Fibroblast of villous mesenchyme (primary cell): ENCODE measurements at regions not wholly inside any gene's neighbourhood (a gene's known extent, or its start where the extent isn't known, plus 50 kb on each side); places are given as distances from the start of the nearest gene placed in this dataset.

Experiments
- DNase-seq: peaks from one replicate; pipeline ENCODE4 v3.0.0-alpha.2; 2010; ENCODE audit warnings: low read depth
- H3K4me3 ChIP-seq: 2 replicates; pipeline ENCODE4 v1.5.1; 2011; ENCODE audit warnings: low read depth, mild to moderate bottlenecking, low read length
- TF ChIP-seq, protein P1 (sequence below): IDR thresholded peaks from 2 replicates; pipeline ENCODE4 v1.5.1; 2012; ENCODE audit warnings: low read depth, mild to moderate bottlenecking, low read length; ENCODE audit not compliant: insufficient read depth

DNA sequence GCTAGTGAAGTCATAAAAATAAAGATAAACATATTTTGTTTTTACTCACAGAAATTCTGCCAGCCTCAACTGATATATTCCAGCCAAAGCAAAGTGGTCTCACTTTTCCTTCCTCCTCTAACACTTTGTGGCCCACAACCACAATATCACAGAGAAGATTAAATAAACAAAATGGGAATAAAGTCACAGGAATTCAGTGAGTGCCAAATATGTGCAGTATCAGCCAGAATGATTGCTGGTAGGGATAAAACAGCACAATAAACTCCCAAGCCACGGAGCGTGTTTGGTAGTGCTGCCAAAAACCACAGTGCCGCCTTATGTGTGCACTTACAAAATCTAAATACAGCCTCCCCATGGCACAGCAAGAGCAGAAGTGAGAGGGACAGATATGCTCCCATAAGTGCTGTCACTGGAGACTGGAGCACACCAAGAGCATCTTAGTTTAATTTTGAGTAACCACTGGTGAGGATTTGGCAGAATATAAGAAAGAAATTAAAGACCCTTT is 155.8 kb downstream of the POM121L12 start:
- TF ChIP-seq, protein P1, sequence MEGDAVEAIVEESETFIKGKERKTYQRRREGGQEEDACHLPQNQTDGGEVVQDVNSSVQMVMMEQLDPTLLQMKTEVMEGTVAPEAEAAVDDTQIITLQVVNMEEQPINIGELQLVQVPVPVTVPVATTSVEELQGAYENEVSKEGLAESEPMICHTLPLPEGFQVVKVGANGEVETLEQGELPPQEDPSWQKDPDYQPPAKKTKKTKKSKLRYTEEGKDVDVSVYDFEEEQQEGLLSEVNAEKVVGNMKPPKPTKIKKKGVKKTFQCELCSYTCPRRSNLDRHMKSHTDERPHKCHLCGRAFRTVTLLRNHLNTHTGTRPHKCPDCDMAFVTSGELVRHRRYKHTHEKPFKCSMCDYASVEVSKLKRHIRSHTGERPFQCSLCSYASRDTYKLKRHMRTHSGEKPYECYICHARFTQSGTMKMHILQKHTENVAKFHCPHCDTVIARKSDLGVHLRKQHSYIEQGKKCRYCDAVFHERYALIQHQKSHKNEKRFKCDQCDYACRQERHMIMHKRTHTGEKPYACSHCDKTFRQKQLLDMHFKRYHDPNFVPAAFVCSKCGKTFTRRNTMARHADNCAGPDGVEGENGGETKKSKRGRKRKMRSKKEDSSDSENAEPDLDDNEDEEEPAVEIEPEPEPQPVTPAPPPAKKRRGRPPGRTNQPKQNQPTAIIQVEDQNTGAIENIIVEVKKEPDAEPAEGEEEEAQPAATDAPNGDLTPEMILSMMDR = no peak
- H3K4me3 ChIP-seq = no peak overlapping the region
- no peak for DNase-seq

DNA sequence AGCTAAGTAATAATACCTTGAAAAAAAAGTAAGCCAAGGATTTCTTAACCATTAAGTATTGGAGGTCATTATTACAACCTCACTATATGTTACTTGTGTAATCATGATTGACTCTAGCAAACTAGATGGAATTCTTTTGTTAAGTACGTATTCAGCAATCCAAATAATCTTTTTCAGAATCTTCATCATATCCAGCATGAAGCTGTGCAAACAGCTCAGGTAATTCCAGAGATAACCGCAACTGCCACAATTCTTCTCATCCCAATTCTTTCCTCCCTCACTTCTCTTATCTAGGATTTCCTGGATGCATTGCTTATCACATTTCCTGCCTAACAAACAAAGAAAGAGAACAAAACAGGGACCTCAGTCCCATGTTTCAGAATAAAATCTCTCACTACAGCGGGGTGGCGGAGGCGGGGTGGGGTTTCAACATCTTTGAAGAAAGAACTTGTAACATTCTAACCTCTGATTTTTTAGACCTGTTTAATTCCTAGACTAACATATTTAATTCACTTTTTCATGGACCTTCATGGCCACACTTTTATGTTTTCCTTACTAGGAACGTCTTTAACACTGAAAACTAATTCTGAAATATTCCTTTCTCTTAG is 156.5 kb downstream of the POM121L12 start:
- TF ChIP-seq, protein P1 = no peak
- H3K4me3 ChIP-seq = no peak overlapping the region
- no peak for DNase-seq

DNA sequence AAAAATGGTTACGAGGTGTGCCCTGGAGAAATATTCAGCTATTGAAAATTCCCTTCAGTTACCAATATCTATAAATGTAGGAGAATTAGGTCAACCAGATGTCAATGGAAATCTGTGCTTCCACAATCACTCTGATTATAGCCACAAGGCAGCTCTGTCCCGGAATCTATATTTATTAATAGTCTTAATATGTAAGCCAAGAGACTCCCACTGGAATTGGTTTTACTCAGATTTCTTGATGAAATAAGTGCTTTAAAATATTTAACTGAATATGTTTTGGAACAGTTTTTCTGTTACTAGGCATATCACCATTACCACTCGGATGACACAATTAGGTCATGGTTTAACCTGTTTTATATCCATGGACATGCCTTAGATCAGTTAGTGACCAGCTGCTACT is 169.6 kb downstream of the POM121L12 start:
- no peak overlapping the region for H3K4me3 ChIP-seq
- DNase-seq = no peak
- TF ChIP-seq, protein P1 = no peak

DNA sequence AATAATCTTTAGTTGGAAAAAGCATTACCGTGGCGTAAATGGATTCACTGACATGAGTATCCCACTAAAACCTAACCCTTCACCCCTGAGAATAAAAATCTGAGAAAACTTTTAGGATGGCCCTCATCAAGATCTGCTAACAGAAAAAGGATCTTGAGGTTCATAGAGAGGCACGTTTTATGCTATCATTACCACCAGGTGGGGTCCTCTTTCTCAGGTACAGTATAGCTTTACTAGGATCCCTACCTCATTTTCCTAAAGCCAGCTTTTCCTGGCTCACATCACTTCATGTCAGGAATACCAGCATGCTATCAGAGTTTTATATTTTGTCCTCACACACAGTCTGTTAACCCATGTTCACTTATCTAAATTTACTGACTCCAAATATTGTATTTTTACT is 173.7 kb downstream of the POM121L12 start:
- no peak for DNase-seq
- TF ChIP-seq, protein P1 = no peak
- H3K4me3 ChIP-seq = no peak overlapping the region

DNA sequence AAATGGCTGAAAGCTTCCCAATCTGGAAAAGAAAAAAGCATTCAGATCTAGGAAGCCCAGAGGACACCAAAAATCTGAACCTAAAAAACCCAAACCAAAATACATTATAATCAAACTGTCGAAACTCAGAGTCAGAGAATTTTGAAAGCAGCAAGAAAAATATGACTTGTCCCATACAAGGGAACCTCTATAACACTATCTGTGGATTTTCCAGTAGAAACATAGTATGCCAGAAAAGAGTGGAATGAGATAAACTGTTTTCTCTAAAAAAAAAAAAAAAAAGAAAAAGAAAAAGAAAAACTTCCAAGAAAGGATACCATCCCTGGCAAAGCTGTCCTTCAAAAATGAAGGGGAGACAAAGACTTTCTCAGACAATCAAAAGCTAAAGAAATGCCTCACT is 179.0 kb downstream of the POM121L12 start:
- no peak for DNase-seq
- H3K4me3 ChIP-seq = no peak overlapping the region
- TF ChIP-seq, protein P1 = no peak

DNA sequence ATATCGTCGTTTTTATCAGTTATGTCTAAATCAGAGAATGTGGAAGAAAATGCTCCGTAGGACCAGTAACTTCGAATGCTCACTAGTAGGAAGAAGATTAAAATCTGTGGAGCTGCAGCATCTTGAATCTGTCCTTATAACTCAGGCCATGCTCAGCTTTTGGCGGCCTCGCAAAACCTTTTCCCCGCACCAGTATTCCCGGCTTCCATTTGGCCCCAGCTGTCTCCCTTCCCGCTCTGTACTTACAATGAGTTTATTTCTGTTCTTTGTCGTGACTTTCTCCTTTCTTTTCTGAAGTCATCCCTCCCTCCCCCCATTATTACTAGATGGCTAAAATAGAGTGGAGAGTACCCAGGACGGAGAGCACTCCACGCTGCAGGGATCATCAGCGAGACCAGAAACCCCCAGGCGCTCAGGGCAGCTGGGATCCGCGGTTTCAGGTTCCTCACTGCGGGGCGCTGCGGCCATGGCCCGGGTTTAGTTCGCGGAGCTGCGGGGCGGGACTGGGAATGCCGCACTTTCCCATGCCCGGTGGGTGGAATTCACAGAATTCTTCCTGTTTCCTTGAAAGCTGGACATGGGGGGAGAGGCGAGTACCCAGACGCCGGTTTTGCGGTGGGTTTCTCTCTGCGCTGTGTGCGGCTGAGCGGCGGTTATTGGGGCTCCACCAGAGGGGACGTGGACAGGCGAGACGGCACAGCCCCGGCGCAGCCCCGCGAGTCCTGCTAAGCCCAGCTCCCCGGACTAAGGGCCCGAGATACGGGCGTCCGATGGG is 183.5 kb downstream of the POM121L12 start:
- H3K4me3 ChIP-seq = no peak overlapping the region
- DNase-seq = no peak
- TF ChIP-seq, protein P1 = no peak
